HCT116 (cell line): ENCODE measurements at regions not wholly inside any gene's neighbourhood (a gene's known extent, or its start where the extent isn't known, plus 50 kb on each side); places are given as distances from the start of the nearest gene placed in this dataset.

Experiments
- ATAC-seq: fragments of 200-7000 bp; cut with Tn5 transposase; 2 replicates; pipeline ENCODE4 v1.9.1; 2020; ENCODE audit warnings: mild to moderate bottlenecking, moderate library complexity
- BruUV-seq: library from RNA; stranded (reverse); fragments of 400-500 nt; replicated peaks from 2 replicates; lab custom pipeline; 2021; lab: Mats Ljungman, UMichigan
- CTCF ChIA-PET: fragments of 300-600 bp; sonication (Branson Sonifier 250); formaldehyde crosslinking; loops from one replicate; lab custom pipeline; 2021; ENCODE audit warnings: antibody characterized with exemption; lab: Charles Lee
- POLR2A ChIA-PET: fragments of 300-600, 350-600 bp; sonication (Branson Sonifier 250); formaldehyde crosslinking; loops from one replicate; lab custom pipeline; 2021; ENCODE audit warnings: antibody characterized with exemption; lab: Charles Lee
- RAD21 ChIA-PET, 2 experiments: fragments of 300-600 bp; sonication (Branson Sonifier 250); formaldehyde crosslinking; loops; one replicate each; lab custom pipeline; 2023; ENCODE audit warnings: low total read pairs in 2 of 2; ENCODE audit not compliant: uncharacterized antibody in 2 of 2, unreplicated experiment in 2 of 2, low non-redundant PET in 1 of 2; lab: Charles Lee
- DNase-seq: peaks from one replicate; pipeline ENCODE4 v3.0.0-alpha.2; 2010; ENCODE audit warnings: low read depth, low spot score
- H2AFZ ChIP-seq: fragments of 200-600 bp; shearing (Covaris generic), sonication (generic); 2 replicates; pipeline ENCODE4 v1.6.1; 2017; ENCODE audit warnings: low read depth, mixed run types, mixed read lengths, antibody characterized with exemption, low read length; ENCODE audit not compliant: poor library complexity, severe bottlenecking
- H3K27ac ChIP-seq: 2 replicates; pipeline ENCODE4 v1.5.1; 2012; ENCODE audit warnings: low read depth, low read length
- H3K27me3 ChIP-seq: fragments of 200-600 bp; sonication (generic); 2 replicates; pipeline ENCODE4 v1.6.1; 2016; ENCODE audit warnings: mixed run types, low read length, mixed read lengths; ENCODE audit not compliant: insufficient read depth
- H3K36me3 ChIP-seq, 2 experiments: fragments of 200-500 bp in 1 of 2; fragments of 200-600 bp in 1 of 2; sonication (Bioruptor generic) in 1 of 2; sonication (generic) in 1 of 2; 2 replicates each; pipeline versions ENCODE4 v1.5.1 to v1.6.1; 2014 to 2016; ENCODE audit warnings: low read length in 2 of 2, inconsistent platforms in 1 of 2, mixed read lengths in 1 of 2, mixed run types in 1 of 2; ENCODE audit not compliant: insufficient read depth in 2 of 2, control insufficient read depth in 1 of 2
- H3K4me1 ChIP-seq, 2 experiments: fragments of 200-600 bp in 1 of 2; sonication (generic) in 1 of 2; 2 replicates each; pipeline versions ENCODE4 v1.5.1 to v1.6.1; 2012 to 2017; ENCODE audit warnings: low read length in 2 of 2, inconsistent platforms in 1 of 2, mild to moderate bottlenecking in 1 of 2, mixed read lengths in 1 of 2, mixed run types in 1 of 2, moderate library complexity in 1 of 2; ENCODE audit not compliant: insufficient read depth in 2 of 2, control insufficient read depth in 1 of 2
- H3K4me2 ChIP-seq: fragments of 200-600 bp; sonication (generic); 2 replicates; pipeline ENCODE4 v1.6.1; 2017; ENCODE audit warnings: mixed run types, low read length, mixed read lengths
- H3K4me3 ChIP-seq, 2 experiments: fragments of 200-600 bp in 1 of 2; sonication (generic) in 1 of 2; replicated peaks in 1 of 2; 2 replicates each; pipeline ENCODE4 v1.5.1; 2011 to 2016; ENCODE audit warnings: low read length in 2 of 2, control low read depth in 1 of 2, low read depth in 1 of 2, mild to moderate bottlenecking in 1 of 2, mixed read lengths in 1 of 2, mixed run types in 1 of 2
- H3K79me2 ChIP-seq: fragments of 200-600 bp; sonication (generic); 2 replicates; pipeline ENCODE4 v1.6.1; 2017; ENCODE audit warnings: mild to moderate bottlenecking, mixed run types, low read length, moderate library complexity, mixed read lengths; ENCODE audit not compliant: insufficient read depth
- H3K9ac ChIP-seq: fragments of 200-600 bp; sonication (generic); 2 replicates; pipeline ENCODE4 v1.6.1; 2016; ENCODE audit warnings: low read length, mixed read lengths
- H3K9me2 ChIP-seq: fragments of 200-600 bp; sonication (generic), shearing (Covaris generic); 2 replicates; pipeline ENCODE4 v1.6.1; 2017; ENCODE audit warnings: mixed run types, mild to moderate bottlenecking, moderate library complexity; ENCODE audit not compliant: insufficient read depth
- H3K9me3 ChIP-seq, 2 experiments: fragments of 200-500 bp in 1 of 2; fragments of 200-600 bp in 1 of 2; sonication (Bioruptor generic) in 1 of 2; sonication (generic) in 1 of 2; 2 replicates each; pipeline ENCODE4 v1.6.1; 2014 to 2017; ENCODE audit warnings: low read length in 2 of 2, mixed read lengths in 2 of 2, inconsistent platforms in 1 of 2, low read depth in 1 of 2, mild to moderate bottlenecking in 1 of 2, mixed run types in 1 of 2, moderate library complexity in 1 of 2; ENCODE audit not compliant: control insufficient read depth in 1 of 2, insufficient read depth in 1 of 2
- H4K20me1 ChIP-seq: fragments of 200-600 bp; sonication (generic), shearing (Covaris generic); 2 replicates; pipeline ENCODE4 v1.6.1; 2017; ENCODE audit warnings: mixed run types, mild to moderate bottlenecking, moderate library complexity; ENCODE audit not compliant: insufficient read depth
- CBX3 ChIP-seq: IDR thresholded peaks from 2 replicates; pipeline ENCODE4 v1.6.1; 2012; ENCODE audit warnings: low read depth
- ELF1 ChIP-seq: IDR thresholded peaks from 2 replicates; pipeline ENCODE4 v1.6.1; 2012; ENCODE audit warnings: low read depth, borderline replicate concordance
- FOSL1 ChIP-seq: IDR thresholded peaks from 2 replicates; pipeline ENCODE4 v1.6.1; 2012; ENCODE audit warnings: low read depth
- JUND ChIP-seq: IDR thresholded peaks from 2 replicates; pipeline ENCODE4 v1.6.1; 2012
- MAX ChIP-seq: IDR thresholded peaks from 2 replicates; pipeline ENCODE4 v1.6.1; 2012
- RAD21 ChIP-seq: IDR thresholded peaks from 2 replicates; pipeline ENCODE4 v1.6.1; 2012; ENCODE audit warnings: low read depth, mild to moderate bottlenecking
- SRF ChIP-seq: IDR thresholded peaks from 2 replicates; pipeline ENCODE4 v1.6.1; 2012; ENCODE audit warnings: low read depth
- YY1 ChIP-seq: IDR thresholded peaks from 2 replicates; pipeline ENCODE4 v1.6.1; 2011; ENCODE audit warnings: low read length, low read depth, moderate library complexity, mild to moderate bottlenecking; ENCODE audit not compliant: insufficient replicate concordance; ENCODE audit errors: extremely low read depth
- ZBTB33 ChIP-seq: IDR thresholded peaks from 2 replicates; pipeline ENCODE4 v1.6.1; 2011; ENCODE audit warnings: mild to moderate bottlenecking, low read length, moderate library complexity; ENCODE audit not compliant: insufficient replicate concordance; ENCODE audit errors: extremely low read depth
- ZFX ChIP-seq: fragments of 450-650 bp; IDR thresholded peaks from 2 replicates; pipeline ENCODE4 v1.6.1; 2017
- ZNF274 ChIP-seq: fragments of 200-500 bp; sonication (Bioruptor generic); IDR thresholded peaks from 2 replicates; pipeline ENCODE4 v1.6.1; 2014; ENCODE audit warnings: mild to moderate bottlenecking, low read depth, low read length, inconsistent platforms
- intact Hi-C: fragments of 100-400 bp; cut with micrococcal nuclease; formaldehyde crosslinking; loops from 2 replicates; pipeline ENCODE4 v1.10.0; 2022
- TF ChIP-seq, protein P1 (sequence below), 3 experiments: fragments of 200-600 bp in 1 of 3; sonication (generic) in 1 of 3; IDR thresholded peaks in 2 of 3; conservative IDR thresholded peaks in 1 of 3; 2 replicates each; pipeline ENCODE4 v1.5.1; 2012 to 2017; ENCODE audit warnings: low read depth in 2 of 3, low read length in 2 of 3, antibody characterized with exemption in 1 of 3, borderline replicate concordance in 1 of 3, control low read depth in 1 of 3, mild to moderate bottlenecking in 1 of 3, mixed read lengths in 1 of 3, mixed run types in 1 of 3, moderate library complexity in 1 of 3; ENCODE audit not compliant: insufficient read depth in 1 of 3

DNA sequence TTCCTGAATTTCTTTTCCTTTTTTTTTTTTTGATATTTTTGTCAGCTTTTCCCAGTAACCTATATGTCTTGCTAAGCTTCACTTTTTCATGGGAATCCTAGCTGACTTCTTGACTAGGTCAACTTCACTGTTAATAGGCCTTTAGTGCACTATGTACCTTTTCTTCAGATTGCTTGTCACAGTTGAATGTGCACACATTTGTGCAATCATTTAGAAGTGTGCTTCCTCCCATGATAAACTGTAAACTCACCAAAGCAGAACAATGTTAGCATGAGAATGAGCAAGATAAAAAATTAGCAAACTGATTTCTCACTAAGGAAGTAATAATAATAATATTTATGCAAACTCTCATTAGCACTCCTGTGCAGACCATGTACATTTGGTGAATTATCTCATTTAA lies 173.2 kb downstream of the PABPC4L start (continued):
- TF ChIP-seq YY1 (no peak), FOSL1 (no peak), ZFX (no peak), RAD21 (no peak), CBX3 (no peak), ZBTB33 (no peak), ELF1 (no peak), MAX (no peak), ZNF274 (no peak)
- TF ChIP-seq, protein P1, sequence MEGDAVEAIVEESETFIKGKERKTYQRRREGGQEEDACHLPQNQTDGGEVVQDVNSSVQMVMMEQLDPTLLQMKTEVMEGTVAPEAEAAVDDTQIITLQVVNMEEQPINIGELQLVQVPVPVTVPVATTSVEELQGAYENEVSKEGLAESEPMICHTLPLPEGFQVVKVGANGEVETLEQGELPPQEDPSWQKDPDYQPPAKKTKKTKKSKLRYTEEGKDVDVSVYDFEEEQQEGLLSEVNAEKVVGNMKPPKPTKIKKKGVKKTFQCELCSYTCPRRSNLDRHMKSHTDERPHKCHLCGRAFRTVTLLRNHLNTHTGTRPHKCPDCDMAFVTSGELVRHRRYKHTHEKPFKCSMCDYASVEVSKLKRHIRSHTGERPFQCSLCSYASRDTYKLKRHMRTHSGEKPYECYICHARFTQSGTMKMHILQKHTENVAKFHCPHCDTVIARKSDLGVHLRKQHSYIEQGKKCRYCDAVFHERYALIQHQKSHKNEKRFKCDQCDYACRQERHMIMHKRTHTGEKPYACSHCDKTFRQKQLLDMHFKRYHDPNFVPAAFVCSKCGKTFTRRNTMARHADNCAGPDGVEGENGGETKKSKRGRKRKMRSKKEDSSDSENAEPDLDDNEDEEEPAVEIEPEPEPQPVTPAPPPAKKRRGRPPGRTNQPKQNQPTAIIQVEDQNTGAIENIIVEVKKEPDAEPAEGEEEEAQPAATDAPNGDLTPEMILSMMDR (IDR thresholded peaks at IDR 0.05 in 2 of 3, conservative IDR thresholded peaks at IDR 0.05 in 1 of 3; ENCODE audit: borderline replicate concordance in 1 of 3, insufficient read depth in 1 of 3, low read depth in 2 of 3, low read length in 2 of 3): no peak
- TF ChIP-seq, all 23 proteins: peak for 0

DNA sequence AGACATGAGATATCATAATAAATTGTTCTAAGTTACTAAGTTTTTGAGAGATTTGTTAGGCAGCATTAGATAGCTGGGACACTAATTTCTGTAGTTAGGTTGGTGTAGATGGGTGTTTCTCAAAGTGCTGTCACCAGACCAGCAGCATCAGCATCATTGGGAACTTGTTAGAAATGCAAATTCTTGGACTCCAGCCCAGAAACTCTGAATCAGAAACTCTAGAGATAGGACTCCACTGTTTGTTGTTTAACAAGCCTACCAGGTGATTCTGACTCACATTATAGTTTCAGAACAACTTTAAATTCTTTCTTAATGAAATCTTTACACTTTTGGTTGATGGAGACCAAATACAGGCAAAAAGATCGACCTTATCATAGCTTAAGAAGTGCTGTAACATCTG lies 173.7 kb downstream of the PABPC4L start:
- no peak for ATAC-seq
- peak; percentile 12 for DNase-seq
- Histone ChIP-seq H3K36me3 (no peaks in the 10 kb centered on the region), H3K4me2 (no peak overlapping the region), H3K9ac (no peak overlapping the region), H3K27ac (no peak overlapping the region), H2AFZ (no peak overlapping the region), H3K9me2 (no peaks in the 10 kb centered on the region), H3K9me3 (no peaks in the 10 kb centered on the region), H3K27me3 (no peaks in the 10 kb centered on the region), H3K4me3 (no peak overlapping the region), H4K20me1 (no peaks in the 10 kb centered on the region), H3K4me1 (0 out of 4 replicates have a peak, but pooled peaks cover 0 to 4% of the 10 kb centered on the region in 2 experiments), H3K79me2 (no peaks in the 10 kb centered on the region)
- intact Hi-C loops: loop anchor here (10.0 kb wide), 1 partner anchor 437 kb away; no protein-coding TSS in a partner anchor
- ChIA-PET POLR2A (no interaction called here), RAD21 (no interaction called here), CTCF (no interaction called here)
- no TSS peak for BruUV-seq
- TF ChIP-seq SRF (no peak), FOSL1 (0 out of 2 replicates have a peak, but pooled peaks have one; percentile 12), JUND (peak; percentile 18; the same call in 1 of the 2 replicates)
